Middle frontal gyrus (tissue), 1 donor: ENCODE measurements at regions not wholly inside any gene's neighbourhood (a gene's known extent, or its start where the extent isn't known, plus 50 kb on each side); places are given as distances from the start of the nearest gene placed in this dataset.

Experiments
- DNase-seq: peaks from one replicate; pipeline ENCODE4 v3.0.0-alpha.2; 2015; ENCODE audit warnings: low spot score; ENCODE audit errors: extremely low spot score

- DNase-seq = no peak
These were observed 607.1 kb downstream of the KCNJ2 start for GRCh38 chr17:70776441-70776840.

- no peak for DNase-seq
These were observed 610.7 kb downstream of the KCNJ2 start for GRCh38 chr17:70780031-70780430.

- no peak for DNase-seq
These were observed 616.7 kb downstream of the KCNJ2 start for GRCh38 chr17:70786081-70786480.

GRCh38 chr17:70787721-70788300 is 618.5 kb downstream of the KCNJ2 start:
- no peak for DNase-seq

GRCh38 chr17:70791748-70792443 is 622.6 kb downstream of the KCNJ2 start:
- DNase-seq = no peak

GRCh38 chr17:70794738-70795137 is 625.4 kb downstream of the KCNJ2 start:
- no peak for DNase-seq

GRCh38 chr17:70795620-70796019 is 626.3 kb downstream of the KCNJ2 start:
- no peak for DNase-seq

GRCh38 chr17:70796757-70797156 is 627.4 kb downstream of the KCNJ2 start:
- no peak for DNase-seq

- no peak for DNase-seq
These were observed 627.8 kb downstream of the KCNJ2 start for GRCh38 chr17:70797166-70797565.

- no peak for DNase-seq
These were observed 634.8 kb downstream of the KCNJ2 start for GRCh38 chr17:70804161-70804560.

GRCh38 chr17:70808596-70808995 is 639.3 kb downstream of the KCNJ2 start:
- no peak for DNase-seq

GRCh38 chr17:70810609-70811008 is 641.3 kb downstream of the KCNJ2 start:
- no peak for DNase-seq

GRCh38 chr17:70813355-70813930 is 644.1 kb downstream of the KCNJ2 start:
- DNase-seq = no peak

GRCh38 chr17:70819183-70819582 is 649.9 kb downstream of the KCNJ2 start:
- DNase-seq = no peak

- DNase-seq = no peak
These were observed 650.9 kb downstream of the KCNJ2 start for GRCh38 chr17:70820276-70820675.

- DNase-seq = no peak
These were observed 656.2 kb downstream of the KCNJ2 start for GRCh38 chr17:70825321-70826125.

GRCh38 chr17:70829876-70830275 is 660.5 kb downstream of the KCNJ2 start:
- no peak for DNase-seq

- no peak for DNase-seq
These were observed 664.7 kb downstream of the KCNJ2 start for GRCh38 chr17:70834039-70834438.

GRCh38 chr17:70848785-70849184 is 679.5 kb downstream of the KCNJ2 start:
- DNase-seq = no peak

- no peak for DNase-seq
These were observed 686.2 kb downstream of the KCNJ2 start for GRCh38 chr17:70855401-70856054.

GRCh38 chr17:70857351-70857750 is 688.0 kb downstream of the KCNJ2 start:
- DNase-seq = no peak

GRCh38 chr17:70859829-70860228 is 690.5 kb downstream of the KCNJ2 start:
- no peak for DNase-seq
